ENCODE measurements at regions not wholly inside any gene's neighbourhood (a gene's known extent, or its start where the extent isn't known, plus 50 kb on each side); places are given as distances from the start of the nearest gene placed in this dataset.

DNA sequence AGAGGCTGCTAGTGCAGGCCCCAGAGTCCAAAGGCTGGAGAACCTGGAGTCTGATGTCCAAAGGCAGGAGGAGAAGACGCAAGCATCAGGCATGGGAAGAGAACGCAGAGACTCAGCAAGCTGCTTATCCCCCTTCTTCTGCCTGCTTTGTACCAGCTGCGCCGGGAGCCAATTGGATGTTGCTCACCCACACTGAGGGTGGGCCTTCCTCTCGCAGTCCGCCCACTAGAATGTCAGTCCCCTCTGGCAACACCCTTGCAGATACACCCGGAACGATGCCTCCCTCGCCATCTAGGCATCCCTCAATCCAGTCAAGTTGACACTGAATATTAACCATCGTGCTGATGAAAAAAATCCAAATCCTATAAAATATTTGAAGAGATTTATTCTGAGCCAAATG, 141.6 kb downstream of the TWIST2 start:
- H3K4me2 ChIP-seq (ENCODE audit: control insufficient read depth, extremely low read depth, insufficient read depth, low read depth, low read length) = no peak overlapping the region
- H3K27me3 ChIP-seq (ENCODE audit: control insufficient read depth, extremely low read depth, insufficient read depth, low read length) = peaks cover 35% of the 10 kb centered on the region
- H3K9me3 ChIP-seq (ENCODE audit: control insufficient read depth, low read depth, low read length) = peaks cover 5% of the 10 kb centered on the region
- H3K4me3 ChIP-seq (ENCODE audit: control insufficient read depth in 2 of 3, extremely low read depth in 1 of 3, insufficient read depth in 2 of 3, low read depth in 1 of 3, low read length in 3 of 3) = no peak overlapping the region
- H3K27ac ChIP-seq (ENCODE audit: control insufficient read depth, insufficient read depth, low read length) = no peak overlapping the region
- FAIRE-seq (no peak), DNase-seq (ENCODE audit: low read depth, low spot score) (no peak)
- H2AFZ ChIP-seq (ENCODE audit: control insufficient read depth, low read length) = no peak overlapping the region
- dilution Hi-C loops (cut with MboI; ENCODE audit: extremely low pct_ligation_motif_present, low sequenced_read_pairs) = no loop called here
- H3K79me2 ChIP-seq (ENCODE audit: control insufficient read depth, insufficient read depth, low read length) = no peaks in the 10 kb centered on the region
- H4K20me1 ChIP-seq (ENCODE audit: control insufficient read depth, extremely low read depth, insufficient read depth, low read length) = no peaks in the 10 kb centered on the region
- no peaks in the 10 kb centered on the region for H3K36me3 ChIP-seq (ENCODE audit: control insufficient read depth in 2 of 2, extremely low read depth in 1 of 2, insufficient read depth in 2 of 2, low read length in 2 of 2)
- H3K9me1 ChIP-seq (ENCODE audit: control insufficient read depth, extremely low read depth, insufficient read depth, low read length) = no peaks in the 10 kb centered on the region
- H3K9ac ChIP-seq (ENCODE audit: control insufficient read depth, extremely low read depth, insufficient read depth, low read length) = no peak overlapping the region
- TF ChIP-seq, protein P1, sequence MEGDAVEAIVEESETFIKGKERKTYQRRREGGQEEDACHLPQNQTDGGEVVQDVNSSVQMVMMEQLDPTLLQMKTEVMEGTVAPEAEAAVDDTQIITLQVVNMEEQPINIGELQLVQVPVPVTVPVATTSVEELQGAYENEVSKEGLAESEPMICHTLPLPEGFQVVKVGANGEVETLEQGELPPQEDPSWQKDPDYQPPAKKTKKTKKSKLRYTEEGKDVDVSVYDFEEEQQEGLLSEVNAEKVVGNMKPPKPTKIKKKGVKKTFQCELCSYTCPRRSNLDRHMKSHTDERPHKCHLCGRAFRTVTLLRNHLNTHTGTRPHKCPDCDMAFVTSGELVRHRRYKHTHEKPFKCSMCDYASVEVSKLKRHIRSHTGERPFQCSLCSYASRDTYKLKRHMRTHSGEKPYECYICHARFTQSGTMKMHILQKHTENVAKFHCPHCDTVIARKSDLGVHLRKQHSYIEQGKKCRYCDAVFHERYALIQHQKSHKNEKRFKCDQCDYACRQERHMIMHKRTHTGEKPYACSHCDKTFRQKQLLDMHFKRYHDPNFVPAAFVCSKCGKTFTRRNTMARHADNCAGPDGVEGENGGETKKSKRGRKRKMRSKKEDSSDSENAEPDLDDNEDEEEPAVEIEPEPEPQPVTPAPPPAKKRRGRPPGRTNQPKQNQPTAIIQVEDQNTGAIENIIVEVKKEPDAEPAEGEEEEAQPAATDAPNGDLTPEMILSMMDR (optimal IDR thresholded peaks at IDR 0.05 in 1 of 3, IDR thresholded peaks at IDR 0.05 in 1 of 3, conservative IDR thresholded peaks at IDR 0.05 in 1 of 3; ENCODE audit: extremely low read depth in 1 of 3, insufficient read depth in 2 of 3, low read length in 3 of 3) = no peak
- TF ChIP-seq EZH2 (IDR thresholded peaks at IDR 0.05; ENCODE audit: low read length) = no peak
- H3K4me1 ChIP-seq (ENCODE audit: control insufficient read depth, extremely low read depth, insufficient read depth, low read length) = no peaks in the 10 kb centered on the region

DNA sequence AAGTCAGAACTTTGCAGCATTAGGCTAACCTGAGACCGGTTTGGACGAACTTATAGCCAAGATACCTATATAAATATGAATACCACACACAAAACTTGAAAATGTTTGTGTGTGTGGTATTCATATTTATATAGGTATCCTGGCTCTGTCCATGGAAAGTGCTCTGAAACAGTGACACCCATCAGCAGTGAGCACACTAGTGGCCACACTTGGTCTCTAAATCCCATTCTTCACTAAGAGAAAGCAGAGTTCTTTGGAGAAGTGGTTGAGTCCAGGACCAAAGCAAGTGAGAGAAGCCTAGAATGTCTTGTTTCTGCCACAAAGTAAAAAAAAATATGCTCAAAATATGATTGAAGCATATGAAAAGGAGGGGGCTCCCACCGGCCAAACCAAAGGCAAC, 146.5 kb downstream of the TWIST2 start:
- no peaks in the 10 kb centered on the region for H3K79me2 ChIP-seq (ENCODE audit: control insufficient read depth, insufficient read depth, low read length)
- H4K20me1 ChIP-seq (ENCODE audit: control insufficient read depth, extremely low read depth, insufficient read depth, low read length) = no peaks in the 10 kb centered on the region
- H3K9me3 ChIP-seq (ENCODE audit: control insufficient read depth, low read depth, low read length) = peaks cover 6% of the 10 kb centered on the region
- no peak overlapping the region for H2AFZ ChIP-seq (ENCODE audit: control insufficient read depth, low read length)
- H3K9ac ChIP-seq (ENCODE audit: control insufficient read depth, extremely low read depth, insufficient read depth, low read length) = no peak overlapping the region
- no peak for TF ChIP-seq EZH2 (IDR thresholded peaks at IDR 0.05; ENCODE audit: low read length)
- TF ChIP-seq, protein P1 (optimal IDR thresholded peaks at IDR 0.05 in 1 of 3, IDR thresholded peaks at IDR 0.05 in 1 of 3, conservative IDR thresholded peaks at IDR 0.05 in 1 of 3; ENCODE audit: extremely low read depth in 1 of 3, insufficient read depth in 2 of 3, low read length in 3 of 3) = no peak
- no peak overlapping the region for H3K27ac ChIP-seq (ENCODE audit: control insufficient read depth, insufficient read depth, low read length)
- H3K36me3 ChIP-seq (ENCODE audit: control insufficient read depth in 2 of 2, extremely low read depth in 1 of 2, insufficient read depth in 2 of 2, low read length in 2 of 2) = no peaks in the 10 kb centered on the region
- no peak for DNase-seq (ENCODE audit: low read depth, low spot score)
- H3K27me3 ChIP-seq (ENCODE audit: control insufficient read depth, extremely low read depth, insufficient read depth, low read length) = peaks cover 25% of the 10 kb centered on the region
- dilution Hi-C loops (cut with MboI; ENCODE audit: extremely low pct_ligation_motif_present, low sequenced_read_pairs) = no loop called here
- H3K4me1 ChIP-seq (ENCODE audit: control insufficient read depth, extremely low read depth, insufficient read depth, low read length) = no peaks in the 10 kb centered on the region
- no peak overlapping the region for H3K4me3 ChIP-seq (ENCODE audit: control insufficient read depth in 2 of 3, extremely low read depth in 1 of 3, insufficient read depth in 2 of 3, low read depth in 1 of 3, low read length in 3 of 3)
- no peak for FAIRE-seq
- no peaks in the 10 kb centered on the region for H3K9me1 ChIP-seq (ENCODE audit: control insufficient read depth, extremely low read depth, insufficient read depth, low read length)
- no peak overlapping the region for H3K4me2 ChIP-seq (ENCODE audit: control insufficient read depth, extremely low read depth, insufficient read depth, low read depth, low read length)

Measured in keratinocyte (primary cell).